ENCODE measurements at regions not wholly inside any gene's neighbourhood (a gene's known extent, or its start where the extent isn't known, plus 50 kb on each side); places are given as distances from the start of the nearest gene placed in this dataset.

DNA sequence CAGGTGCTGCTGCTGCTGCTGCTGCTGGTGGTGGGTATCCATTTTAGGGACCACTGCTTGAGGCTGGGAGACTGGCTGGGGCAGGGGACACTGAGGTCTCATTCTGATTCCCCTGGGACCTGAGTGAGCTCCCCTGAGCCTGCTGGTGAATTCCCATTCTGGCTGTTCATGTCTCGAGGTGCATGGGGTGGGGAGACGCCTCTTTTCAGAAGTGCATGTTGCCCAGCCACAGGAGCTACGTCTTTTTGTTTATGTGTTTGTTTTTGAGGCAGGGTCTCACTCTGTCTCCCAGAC is 133.4 kb downstream of the RHOU start:
- DNase-seq (ENCODE audit: low read depth) (no peak), FAIRE-seq (no peak)
- Histone ChIP-seq H3K36me3 (ENCODE audit: control insufficient read depth, insufficient read depth, low read length) (no peaks in the 10 kb centered on the region), H3K27me3 (ENCODE audit: control insufficient read depth, insufficient read depth, low read length) (peaks cover 3% of the 10 kb centered on the region), H3K4me3 (ENCODE audit: low read depth, low read length) (no peak overlapping the region)
- TF ChIP-seq CTCF (IDR thresholded peaks at IDR 0.05; ENCODE audit: insufficient read depth, low read length, severe bottlenecking): no peak

- no peak for FAIRE-seq
- peaks cover 3% of the 10 kb centered on the region for H3K27me3 ChIP-seq (ENCODE audit: control insufficient read depth, insufficient read depth, low read length)
- no peak overlapping the region for H3K4me3 ChIP-seq (ENCODE audit: low read depth, low read length)
- H3K36me3 ChIP-seq (ENCODE audit: control insufficient read depth, insufficient read depth, low read length): no peaks in the 10 kb centered on the region
- no peak for DNase-seq (ENCODE audit: low read depth)
- no peak for TF ChIP-seq CTCF (IDR thresholded peaks at IDR 0.05; ENCODE audit: insufficient read depth, low read length, severe bottlenecking)
Observed at GRCh38 chr1:228869312-228869824, 134.1 kb downstream of the RHOU start.

DNA sequence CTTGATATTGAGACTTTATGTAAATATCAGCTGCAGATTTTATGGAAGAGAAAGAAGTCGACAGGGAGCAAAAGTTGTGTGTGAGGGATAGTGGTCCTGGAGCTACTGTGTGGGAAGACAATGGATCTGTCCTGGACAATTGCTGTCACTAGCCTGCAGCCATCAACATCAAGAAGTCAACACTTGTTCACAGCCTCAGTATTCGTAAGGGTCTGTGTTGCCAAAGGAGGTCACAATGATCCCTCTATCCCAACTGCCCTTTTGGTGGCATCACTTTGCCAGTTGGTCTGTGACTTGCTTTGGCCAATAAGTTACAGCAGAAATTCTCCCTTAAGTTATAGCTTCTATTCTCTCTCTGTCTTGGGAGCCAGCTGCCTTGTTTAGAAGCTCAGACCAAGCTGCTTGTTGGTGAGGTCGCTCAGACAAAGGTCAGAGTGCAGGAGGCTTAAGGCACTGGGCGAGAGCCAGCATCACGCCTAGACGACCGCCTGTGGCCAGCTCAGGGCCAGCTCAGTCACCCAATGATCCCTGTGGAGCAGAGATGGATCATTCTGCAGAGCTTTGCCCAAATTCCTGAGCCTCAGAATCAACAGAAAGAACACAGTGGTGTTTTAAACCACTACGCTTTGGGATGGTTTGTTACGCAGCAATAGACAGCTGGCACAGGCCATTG is 134.9 kb downstream of the RHOU start:
- no peaks in the 10 kb centered on the region for H3K36me3 ChIP-seq (ENCODE audit: control insufficient read depth, insufficient read depth, low read length)
- no peak for FAIRE-seq
- no peak overlapping the region for H3K4me3 ChIP-seq (ENCODE audit: low read depth, low read length)
- TF ChIP-seq CTCF (IDR thresholded peaks at IDR 0.05; ENCODE audit: insufficient read depth, low read length, severe bottlenecking): no peak
- H3K27me3 ChIP-seq (ENCODE audit: control insufficient read depth, insufficient read depth, low read length): peaks cover 3% of the 10 kb centered on the region
- DNase-seq (ENCODE audit: low read depth): no peak

GRCh38 chr1:228871314-228872061 is 136.2 kb downstream of the RHOU start:
- no peak for FAIRE-seq
- H3K27me3 ChIP-seq (ENCODE audit: control insufficient read depth, insufficient read depth, low read length): peaks cover 3% of the 10 kb centered on the region
- DNase-seq (ENCODE audit: low read depth): no peak
- no peak for TF ChIP-seq CTCF (IDR thresholded peaks at IDR 0.05; ENCODE audit: insufficient read depth, low read length, severe bottlenecking)
- H3K36me3 ChIP-seq (ENCODE audit: control insufficient read depth, insufficient read depth, low read length): no peaks in the 10 kb centered on the region
- no peak overlapping the region for H3K4me3 ChIP-seq (ENCODE audit: low read depth, low read length)

DNA sequence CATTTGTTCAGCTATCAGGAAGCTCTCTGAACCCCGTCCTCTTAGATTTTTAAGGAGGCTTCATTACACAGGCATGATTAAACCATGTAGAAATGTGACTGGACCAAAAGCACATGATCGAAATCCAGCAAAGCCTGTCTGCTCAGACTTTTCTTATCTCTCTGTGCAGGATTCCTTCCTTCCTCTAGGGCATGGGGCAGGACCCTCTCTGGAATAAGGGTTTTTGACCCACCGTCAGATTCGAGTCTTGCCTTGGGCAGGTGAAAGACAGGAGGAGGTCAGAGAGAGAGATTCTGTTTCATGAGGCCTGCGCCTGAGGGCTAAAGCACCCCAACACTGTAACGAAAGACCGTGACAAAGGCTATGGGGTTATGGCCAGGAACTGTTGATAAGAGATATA is 136.8 kb downstream of the RHOU start:
- H3K27me3 ChIP-seq (ENCODE audit: control insufficient read depth, insufficient read depth, low read length): peaks cover 3% of the 10 kb centered on the region

More for the DNA sequence above, 136.8 kb downstream of the RHOU start:
- H3K36me3 ChIP-seq (ENCODE audit: control insufficient read depth, insufficient read depth, low read length): no peaks in the 10 kb centered on the region
- H3K4me3 ChIP-seq (ENCODE audit: low read depth, low read length): no peak overlapping the region
- FAIRE-seq: no peak
- DNase-seq (ENCODE audit: low read depth): no peak
- TF ChIP-seq CTCF (IDR thresholded peaks at IDR 0.05; ENCODE audit: insufficient read depth, low read length, severe bottlenecking): no peak

Data from bronchial epithelial cell (primary cell).